DMS79 treated with DMSO at 0.1 percent for 48 hours (cell line): ENCODE measurements at regions not wholly inside any gene's neighbourhood (a gene's known extent, or its start where the extent isn't known, plus 50 kb on each side); places are given as distances from the start of the nearest gene placed in this dataset.
"Not testable (repeated sequence)": the region's sequence is repeated elsewhere in the genome, so short reads cannot be mapped to it uniquely, and the experiment has no call there.

Source experiments
- DNase-seq: peaks from one replicate; lab custom pipeline; 2025; lab: John Stamatoyannopoulos, UW

GRCh38 chr20:29427201-29428060 is 1830.0 kb upstream of the DEFB115 start:
- DNase-seq = no peak

DNA sequence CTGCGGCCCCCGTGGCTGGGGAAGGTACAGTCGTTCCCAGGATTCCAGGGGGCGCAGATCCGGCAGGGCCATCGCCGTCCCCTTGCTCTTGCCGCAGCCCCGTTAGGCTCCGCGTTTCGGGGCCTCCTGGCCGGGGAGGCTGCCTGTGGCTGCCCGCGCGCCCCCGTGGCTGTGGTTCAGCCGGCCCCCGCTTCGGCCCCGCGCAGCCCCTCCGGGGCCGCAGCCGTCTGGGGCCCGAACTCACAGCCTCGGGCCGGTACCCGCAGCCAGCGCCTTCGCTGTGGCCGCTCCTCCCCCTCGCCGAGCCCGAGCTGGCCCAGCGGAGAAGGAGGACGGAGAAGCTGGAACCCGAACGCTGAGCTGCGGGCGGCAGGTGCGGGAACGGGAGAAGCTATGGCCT is 1826.9 kb upstream of the DEFB115 start:
- DNase-seq = no peak

- peak; percentile 22 for DNase-seq
Measured at GRCh38 chr20:29440721-29441120, 1816.7 kb upstream of the DEFB115 start.

DNA sequence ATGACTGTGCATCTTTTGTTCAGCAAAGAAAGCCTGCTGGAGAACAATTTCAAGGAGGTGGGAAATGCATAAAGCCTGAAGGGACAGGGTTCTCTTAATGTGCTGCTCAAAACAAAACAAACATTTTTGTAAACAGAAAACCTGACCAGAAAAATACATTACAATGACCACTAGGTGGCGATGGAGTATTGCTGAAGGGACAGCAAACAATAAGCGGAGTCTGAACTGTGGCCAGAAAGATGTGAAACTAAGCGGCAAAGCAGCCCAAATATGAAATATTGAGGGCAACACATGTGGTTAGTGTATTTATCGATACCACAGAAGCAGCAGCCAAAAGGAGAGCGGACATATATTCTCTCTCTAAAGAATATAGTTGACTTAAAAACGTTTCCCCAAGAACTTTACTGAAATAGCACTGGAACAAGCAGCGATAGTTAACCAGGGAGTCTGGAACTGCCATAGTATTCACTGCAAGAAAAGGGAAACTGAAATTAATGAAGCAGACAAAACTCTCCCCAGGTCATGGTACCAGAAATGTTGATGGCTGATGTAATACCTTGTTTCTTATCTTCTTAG is 1814.2 kb upstream of the DEFB115 start:
- DNase-seq = peak; percentile 51

GRCh38 chr20:29443819-29444218 is 1813.6 kb upstream of the DEFB115 start:
- DNase-seq = no peak

GRCh38 chr20:29445050-29445907 is 1812.2 kb upstream of the DEFB115 start:
- DNase-seq = peak; percentile 84

GRCh38 chr20:29447517-29448484 is 1809.7 kb upstream of the DEFB115 start:
- DNase-seq = not testable (repeated sequence)

- no peak for DNase-seq
Measured at GRCh38 chr20:29448806-29449470, 1808.5 kb upstream of the DEFB115 start.

- no peak for DNase-seq
Measured at GRCh38 chr20:29452186-29452585, 1805.3 kb upstream of the DEFB115 start.

DNA sequence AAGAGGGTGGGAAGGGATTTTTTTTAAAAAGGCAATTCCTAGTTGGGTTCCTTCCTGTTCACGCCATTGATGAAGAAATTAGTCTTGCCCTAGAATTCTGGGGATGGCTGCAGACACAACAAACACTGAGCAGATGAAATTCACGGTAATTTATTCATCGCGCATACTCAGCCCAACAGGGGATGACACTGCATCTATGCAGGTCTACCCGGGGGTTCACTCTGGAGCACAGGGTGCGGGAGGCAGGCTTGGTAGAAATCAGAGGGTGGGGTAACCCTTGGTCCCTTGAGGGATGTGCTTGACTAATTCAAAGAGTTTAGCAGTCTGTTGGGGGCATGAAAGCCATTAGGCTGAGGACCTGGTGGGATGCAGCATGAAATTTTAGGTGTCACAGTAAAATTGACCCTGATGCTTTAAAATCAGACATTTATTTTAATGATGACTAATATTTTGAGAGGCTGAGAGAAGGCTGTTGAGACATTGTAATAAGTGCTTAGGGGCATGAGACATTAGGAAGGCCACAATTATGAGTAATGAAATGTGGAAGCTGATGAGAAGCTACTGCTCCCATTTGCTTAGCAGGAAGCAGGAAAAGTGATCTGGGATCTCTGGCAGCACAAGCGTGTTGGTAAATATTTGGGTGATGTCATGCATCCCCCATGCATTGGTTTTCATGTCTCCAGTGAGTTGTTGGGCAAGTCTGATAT is 1800.3 kb upstream of the DEFB115 start:
- not testable (repeated sequence) for DNase-seq

GRCh38 chr20:29472606-29473005 is 1784.9 kb upstream of the DEFB115 start:
- DNase-seq = no peak

- DNase-seq = not testable (repeated sequence)
Measured at GRCh38 chr20:29492840-29493239, 1764.6 kb upstream of the DEFB115 start.

- DNase-seq = not testable (repeated sequence)
Measured at GRCh38 chr20:29496767-29497166, 1760.7 kb upstream of the DEFB115 start.

- no peak for DNase-seq
Measured at GRCh38 chr20:29497261-29497671, 1760.2 kb upstream of the DEFB115 start.

- not testable (repeated sequence) for DNase-seq
Measured at GRCh38 chr20:29497684-29498083, 1759.8 kb upstream of the DEFB115 start.

GRCh38 chr20:29500738-29501137 is 1756.7 kb upstream of the DEFB115 start:
- not testable (repeated sequence) for DNase-seq

- DNase-seq = not testable (repeated sequence)
Measured at GRCh38 chr20:29514634-29515033, 1742.8 kb upstream of the DEFB115 start.

GRCh38 chr20:29516847-29517246 is 1740.6 kb upstream of the DEFB115 start:
- DNase-seq = not testable (repeated sequence)

DNA sequence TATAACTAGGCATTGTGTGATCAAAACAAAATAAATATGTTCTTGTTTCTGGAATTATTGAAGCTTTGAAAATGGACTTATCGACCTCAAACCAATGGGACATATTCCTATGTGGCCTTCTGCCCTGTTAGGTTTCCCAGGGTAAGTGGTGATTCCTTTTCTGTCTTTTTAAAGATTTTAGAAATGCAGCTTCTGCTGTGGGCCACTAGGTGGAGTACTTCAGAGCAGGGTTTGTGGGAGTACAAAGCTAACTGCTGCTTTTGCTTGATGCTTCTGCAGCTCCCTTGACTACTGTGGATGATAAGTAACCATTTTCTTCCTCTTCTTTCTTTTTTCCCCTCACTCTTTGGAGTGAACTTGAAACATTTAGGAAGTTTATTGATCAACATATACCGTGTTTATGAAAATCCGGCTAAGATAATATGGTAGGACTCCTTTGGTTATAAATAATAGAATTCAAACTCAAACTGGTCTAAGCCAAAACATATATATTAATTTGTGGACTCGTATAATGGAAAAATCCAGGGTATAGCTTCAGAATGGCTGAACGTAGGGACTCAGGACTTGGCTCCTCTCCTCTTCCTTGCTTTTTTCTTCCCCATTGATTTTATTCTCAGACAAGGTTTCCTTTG is 1737.7 kb upstream of the DEFB115 start:
- DNase-seq = not testable (repeated sequence)
